ENCODE measurements at regions not wholly inside any gene's neighbourhood (a gene's known extent, or its start where the extent isn't known, plus 50 kb on each side); places are given as distances from the start of the nearest gene placed in this dataset.
"Not testable (repeated sequence)": the region's sequence is repeated elsewhere in the genome, so short reads cannot be mapped to it uniquely, and the experiment has no call there.

GRCh38 chr14:78056890-78057289 is 113.3 kb upstream of the NRXN3 start:
- TF ChIP-seq CTCF (conservative IDR thresholded peaks at IDR 0.05; ENCODE audit: low read length); EZH2phosphoT487 (IDR thresholded peaks at IDR 0.05; ENCODE audit: borderline replicate concordance, low read depth, low read length): not testable (repeated sequence)
